C4-2B (cell line): ENCODE measurements at regions not wholly inside any gene's neighbourhood (a gene's known extent, or its start where the extent isn't known, plus 50 kb on each side); places are given as distances from the start of the nearest gene placed in this dataset.

ENCODE experiments used
- H3K27ac ChIP-seq: fragments of 450-650 bp; 2 replicates; pipeline ENCODE4 v1.5.1; 2017
- ZFX ChIP-seq: fragments of 450-650 bp; IDR thresholded peaks from 2 replicates; pipeline ENCODE4 v1.6.1; 2017
- TF ChIP-seq, protein P1 (sequence below): fragments of 450-650 bp; conservative IDR thresholded peaks from 2 replicates; pipeline ENCODE4 v1.5.1; 2017; ENCODE audit warnings: mild to moderate bottlenecking

DNA sequence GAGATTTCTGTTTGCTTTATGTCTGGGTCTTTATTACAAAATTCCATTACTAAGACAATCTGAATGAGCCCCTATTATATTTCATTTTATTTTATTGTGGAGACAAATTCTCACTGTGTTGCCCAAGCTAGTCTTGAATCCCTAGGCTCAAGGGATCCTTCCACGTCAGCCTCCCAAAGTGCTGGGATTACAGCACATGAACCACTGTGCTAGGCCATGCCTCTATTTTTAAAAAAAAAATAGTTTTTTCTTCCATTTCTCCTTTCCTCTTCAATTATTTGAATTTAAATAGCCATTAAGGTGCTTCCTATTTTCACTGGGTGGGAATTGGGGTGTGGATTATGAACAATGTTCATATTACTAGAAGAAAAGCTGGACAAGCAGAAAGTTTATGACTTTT is 1587.4 kb downstream of the GRIK2 start:
- no peak overlapping the region for H3K27ac ChIP-seq
- TF ChIP-seq, protein P1, sequence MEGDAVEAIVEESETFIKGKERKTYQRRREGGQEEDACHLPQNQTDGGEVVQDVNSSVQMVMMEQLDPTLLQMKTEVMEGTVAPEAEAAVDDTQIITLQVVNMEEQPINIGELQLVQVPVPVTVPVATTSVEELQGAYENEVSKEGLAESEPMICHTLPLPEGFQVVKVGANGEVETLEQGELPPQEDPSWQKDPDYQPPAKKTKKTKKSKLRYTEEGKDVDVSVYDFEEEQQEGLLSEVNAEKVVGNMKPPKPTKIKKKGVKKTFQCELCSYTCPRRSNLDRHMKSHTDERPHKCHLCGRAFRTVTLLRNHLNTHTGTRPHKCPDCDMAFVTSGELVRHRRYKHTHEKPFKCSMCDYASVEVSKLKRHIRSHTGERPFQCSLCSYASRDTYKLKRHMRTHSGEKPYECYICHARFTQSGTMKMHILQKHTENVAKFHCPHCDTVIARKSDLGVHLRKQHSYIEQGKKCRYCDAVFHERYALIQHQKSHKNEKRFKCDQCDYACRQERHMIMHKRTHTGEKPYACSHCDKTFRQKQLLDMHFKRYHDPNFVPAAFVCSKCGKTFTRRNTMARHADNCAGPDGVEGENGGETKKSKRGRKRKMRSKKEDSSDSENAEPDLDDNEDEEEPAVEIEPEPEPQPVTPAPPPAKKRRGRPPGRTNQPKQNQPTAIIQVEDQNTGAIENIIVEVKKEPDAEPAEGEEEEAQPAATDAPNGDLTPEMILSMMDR, result no peak
- no peak for TF ChIP-seq ZFX

DNA sequence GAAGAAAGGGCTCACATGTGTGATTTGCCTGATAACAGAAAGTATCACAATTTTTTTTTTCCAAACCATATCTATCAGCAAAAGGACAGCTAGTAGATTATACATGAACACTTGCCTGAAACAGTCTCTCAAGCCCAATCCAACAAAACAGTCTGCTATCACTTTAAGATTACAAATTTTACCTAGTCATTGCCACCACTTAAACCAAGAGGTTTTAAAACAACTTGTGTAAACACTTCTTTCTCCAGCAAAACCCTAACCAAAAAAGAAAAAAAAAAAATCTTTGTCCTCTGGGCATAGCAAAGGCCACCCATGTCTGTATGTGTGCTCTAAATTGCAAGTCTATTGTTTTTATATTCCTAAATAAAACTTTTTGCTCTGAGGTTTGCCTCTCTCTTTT is 1568.4 kb downstream of the GRIK2 start:
- TF ChIP-seq, protein P1, result no peak
- TF ChIP-seq ZFX, result no peak
- no peak overlapping the region for H3K27ac ChIP-seq

DNA sequence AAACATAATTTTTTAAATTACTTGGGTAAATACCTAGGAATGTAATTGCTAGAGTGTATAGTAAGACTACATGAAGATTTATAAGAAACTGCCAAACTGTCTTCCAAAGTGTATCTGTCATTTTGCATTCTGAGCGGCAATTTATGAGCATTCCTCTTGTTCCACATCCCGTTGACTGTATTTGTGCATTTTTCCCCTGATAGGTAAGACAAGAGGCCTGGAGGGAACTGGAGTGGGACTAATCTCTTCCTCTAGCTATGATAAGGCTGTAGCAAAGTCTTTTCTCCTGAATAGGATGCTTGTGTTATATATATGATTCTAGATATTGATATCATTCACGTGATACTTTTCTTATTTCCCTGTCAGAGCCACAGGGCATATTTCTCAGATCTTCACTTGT is 1557.5 kb downstream of the GRIK2 start:
- TF ChIP-seq ZFX, result no peak
- TF ChIP-seq, protein P1, result no peak
- no peak overlapping the region for H3K27ac ChIP-seq

DNA sequence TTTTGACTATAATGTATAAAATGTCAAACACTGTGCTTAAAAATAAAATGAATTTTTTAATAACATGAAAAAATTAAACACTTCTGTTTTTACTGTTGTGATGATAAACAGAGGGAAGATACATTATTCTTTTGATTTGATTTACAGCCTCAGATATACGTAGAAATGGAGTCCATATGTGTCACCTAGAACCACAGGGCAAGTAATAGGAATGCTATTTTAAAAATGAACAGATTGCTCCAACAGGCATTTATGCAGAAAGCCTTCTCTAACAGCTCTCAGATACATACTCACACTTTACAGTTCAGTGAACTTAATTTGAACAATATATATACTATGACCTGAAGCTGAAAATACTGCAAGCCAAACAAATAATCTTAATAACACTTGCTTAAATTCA is 1551.0 kb downstream of the GRIK2 start:
- H3K27ac ChIP-seq, result no peak overlapping the region
- TF ChIP-seq ZFX, result no peak
- TF ChIP-seq, protein P1, result no peak

DNA sequence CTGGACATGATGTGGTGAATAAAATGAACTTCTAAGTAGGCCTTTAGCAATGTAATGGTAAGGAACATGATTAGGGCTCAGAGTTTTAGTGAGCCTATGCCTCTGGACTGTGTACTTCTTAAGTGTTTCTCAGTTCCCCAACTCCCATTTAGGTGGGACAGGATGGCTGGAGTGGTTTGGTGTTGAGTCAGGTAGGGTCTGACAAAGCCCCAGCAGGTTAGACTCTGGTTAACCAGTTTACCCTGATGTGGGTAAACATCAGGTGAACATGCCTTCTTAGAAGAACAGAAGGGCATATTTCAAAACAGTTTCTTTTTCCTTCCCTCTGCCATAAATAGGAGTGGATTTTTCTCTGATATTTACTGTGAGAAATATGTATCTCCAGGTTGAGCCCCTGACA is 1548.7 kb downstream of the GRIK2 start:
- TF ChIP-seq, protein P1, result no peak
- TF ChIP-seq ZFX, result no peak
- H3K27ac ChIP-seq, result no peak overlapping the region

DNA sequence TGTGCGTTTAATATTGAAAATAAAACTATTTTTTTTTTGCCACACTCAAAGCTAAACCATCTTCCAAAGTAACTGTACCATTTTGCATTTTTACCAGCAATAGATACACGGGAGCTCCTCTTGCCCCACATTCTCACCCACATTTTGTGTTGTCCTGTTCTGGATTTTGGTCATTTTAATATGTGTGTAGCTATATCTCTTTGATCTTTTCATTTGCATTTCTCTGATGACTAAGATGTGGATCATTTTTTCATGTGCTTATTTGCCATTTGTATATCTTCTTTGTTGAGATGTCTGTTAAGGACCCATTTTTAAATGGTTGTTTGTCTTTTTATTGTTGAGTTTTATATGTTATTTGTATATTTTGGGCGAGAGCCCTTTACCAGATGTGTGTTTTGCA is 1543.5 kb downstream of the GRIK2 start:
- no peak for TF ChIP-seq ZFX
- TF ChIP-seq, protein P1, result no peak
- H3K27ac ChIP-seq, result no peak overlapping the region

DNA sequence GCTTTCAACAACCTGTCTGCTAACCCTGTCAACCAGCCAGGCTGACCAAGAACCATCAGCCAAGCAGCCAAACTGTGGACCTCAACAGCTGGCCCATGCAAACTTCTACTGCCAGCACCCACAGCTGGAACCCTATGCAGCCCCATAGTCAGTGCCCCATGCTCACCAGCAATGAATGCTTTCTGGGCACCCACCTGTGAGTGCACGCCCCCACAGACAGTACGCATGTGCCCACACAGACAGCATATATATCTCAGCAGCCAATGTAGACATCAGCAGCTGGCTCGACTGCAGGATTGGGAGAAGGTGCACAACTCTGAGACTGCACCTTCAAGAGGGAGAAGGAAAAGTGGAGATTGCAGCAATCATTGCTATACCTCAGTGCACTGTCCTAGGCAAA is 1534.6 kb downstream of the GRIK2 start:
- H3K27ac ChIP-seq, result no peak overlapping the region
- TF ChIP-seq, protein P1, result no peak
- TF ChIP-seq ZFX, result no peak
